ENCODE measurements at regions not wholly inside any gene's neighbourhood (a gene's known extent, or its start where the extent isn't known, plus 50 kb on each side); places are given as distances from the start of the nearest gene placed in this dataset.

- no peak for TF ChIP-seq CTCF (IDR thresholded peaks at IDR 0.05; ENCODE audit: insufficient read depth, low read depth, low read length)
- TF ChIP-seq EZH2 (IDR thresholded peaks at IDR 0.05; ENCODE audit: insufficient read depth, low read length) = no peak
Observed at GRCh38 chr10:36271627-36272340, 629.7 kb upstream of the FZD8 start.

All from astrocyte (in vitro differentiated cells and primary cell).